Activated CD4-positive, alpha-beta T cell treated with anti-CD3 and anti-CD28 coated beads for 36 hours (primary cell): ENCODE measurements at regions not wholly inside any gene's neighbourhood (a gene's known extent, or its start where the extent isn't known, plus 50 kb on each side); places are given as distances from the start of the nearest gene placed in this dataset.

ENCODE experiments used
- ATAC-seq: fragments of 200-7000 bp; cut with Tn5 transposase; one replicate; pipeline ENCODE4 v1.10.0; 2021; ENCODE audit warnings: mild to moderate bottlenecking, moderate library complexity
- CTCF ChIA-PET: fragments of 350-600 bp; sonication (Branson Sonifier 250); formaldehyde crosslinking; loops from one replicate; lab custom pipeline; 2021; ENCODE audit warnings: antibody characterized with exemption; lab: Charles Lee
- POLR2A ChIA-PET: fragments of 350-600 bp; sonication (Branson Sonifier 250); formaldehyde crosslinking; loops from one replicate; lab custom pipeline; 2021; ENCODE audit warnings: antibody characterized with exemption, inconsistent platforms; lab: Charles Lee
- DNase-seq: peaks from one replicate; pipeline ENCODE4 v3.0.0-alpha.2; 2020
- H3K27ac Mint-ChIP-seq: one replicate; pipeline ENCODE4 v1.8.0; 2021; ENCODE audit warnings: mixed read lengths
- H3K27me3 Mint-ChIP-seq: one replicate; pipeline ENCODE4 v1.8.0; 2021; ENCODE audit warnings: mixed read lengths
- H3K36me3 Mint-ChIP-seq: one replicate; pipeline ENCODE4 v1.8.0; 2021; ENCODE audit warnings: low read depth, mixed read lengths
- H3K4me1 Mint-ChIP-seq: one replicate; pipeline ENCODE4 v1.8.0; 2021; ENCODE audit warnings: mixed read lengths
- H3K4me3 Mint-ChIP-seq: one replicate; pipeline ENCODE4 v1.8.0; 2021; ENCODE audit warnings: mild to moderate bottlenecking, moderate library complexity, mixed read lengths
- H3K9me3 Mint-ChIP-seq: one replicate; pipeline ENCODE4 v1.8.0; 2021; ENCODE audit warnings: low read depth, mixed read lengths
- intact Hi-C, 2 experiments: fragments of 100-400 bp; cut with DNase I in 1 of 2; cut with micrococcal nuclease in 1 of 2; formaldehyde crosslinking; loops; one replicate each; pipeline versions ENCODE4 v1.14.2 to v1.15.1; 2022 to 2024; cut with DNase I, micrococcal nuclease

DNA sequence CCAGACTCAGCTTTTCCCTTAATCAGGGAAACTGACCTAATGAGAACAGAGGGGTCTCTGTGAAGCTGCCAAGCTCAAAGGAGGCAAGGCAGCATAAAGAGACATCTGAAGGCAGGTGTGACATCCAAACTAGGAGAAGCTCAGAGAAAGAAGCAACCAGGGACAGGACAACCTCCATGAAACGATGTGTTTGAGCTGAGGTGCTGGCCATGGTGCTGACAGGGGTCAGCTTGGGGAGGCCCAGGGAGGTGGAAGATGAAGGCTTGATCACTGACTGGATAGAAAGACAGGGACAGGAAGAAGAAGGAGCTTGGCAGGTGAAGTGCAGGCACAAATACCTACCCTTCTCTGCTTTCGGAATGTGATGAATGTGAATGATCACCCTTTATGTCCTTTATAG is 179.5 kb upstream of the NSMCE3 start:
- CTCF ChIA-PET: interaction anchor here (1.1 kb wide), 1 partner anchor 9 kb away, joined by 3 read pairs; no protein-coding TSS in a partner anchor
- peaks cover 10% of the 10 kb centered on the region for H3K4me1 Mint-ChIP-seq
- no peak for ATAC-seq
- POLR2A ChIA-PET: interaction anchor here (0.7 kb wide), 1 partner anchor 126 kb away, joined by 3 read pairs; no protein-coding TSS in a partner anchor
- intact Hi-C loops: no loop called here
- peak; percentile 19 for DNase-seq
- H3K27ac Mint-ChIP-seq: no peak overlapping the region
- no peak overlapping the region for H3K4me3 Mint-ChIP-seq
- peaks cover 5% of the 10 kb centered on the region for H3K27me3 Mint-ChIP-seq
- no peaks in the 10 kb centered on the region for H3K36me3 Mint-ChIP-seq
- no peaks in the 10 kb centered on the region for H3K9me3 Mint-ChIP-seq

DNA sequence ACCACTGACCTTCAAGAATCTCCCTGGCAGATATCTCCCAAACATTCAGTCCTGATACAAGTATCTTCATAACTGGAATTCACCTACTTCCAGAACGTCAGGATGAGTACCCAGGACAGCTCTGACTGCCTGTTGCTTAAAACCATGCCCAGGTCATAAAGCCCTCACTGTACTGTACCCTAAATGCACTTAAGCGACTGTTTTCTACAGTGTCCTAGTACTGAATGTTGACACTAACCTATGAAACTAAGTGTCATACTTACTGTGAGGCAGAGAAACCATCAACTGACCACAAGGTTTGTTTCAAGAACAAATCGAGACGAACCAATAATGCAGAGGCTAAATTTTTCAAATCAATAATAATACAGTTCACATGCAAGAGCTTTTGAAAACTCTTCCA is 178.7 kb upstream of the NSMCE3 start:
- Mint-ChIP-seq H3K4me1 (peaks cover 7% of the 10 kb centered on the region), H3K4me3 (no peak overlapping the region), H3K9me3 (no peaks in the 10 kb centered on the region), H3K27me3 (peaks cover 5% of the 10 kb centered on the region), H3K27ac (no peak overlapping the region), H3K36me3 (no peaks in the 10 kb centered on the region)
- ChIA-PET POLR2A (no interaction called here), CTCF (interaction anchor here (1.1 kb wide), 1 partner anchor 10 kb away, joined by 3 read pairs; no protein-coding TSS in a partner anchor)
- intact Hi-C loops: no loop called here
- DNase-seq (no peak), ATAC-seq (no peak)

DNA sequence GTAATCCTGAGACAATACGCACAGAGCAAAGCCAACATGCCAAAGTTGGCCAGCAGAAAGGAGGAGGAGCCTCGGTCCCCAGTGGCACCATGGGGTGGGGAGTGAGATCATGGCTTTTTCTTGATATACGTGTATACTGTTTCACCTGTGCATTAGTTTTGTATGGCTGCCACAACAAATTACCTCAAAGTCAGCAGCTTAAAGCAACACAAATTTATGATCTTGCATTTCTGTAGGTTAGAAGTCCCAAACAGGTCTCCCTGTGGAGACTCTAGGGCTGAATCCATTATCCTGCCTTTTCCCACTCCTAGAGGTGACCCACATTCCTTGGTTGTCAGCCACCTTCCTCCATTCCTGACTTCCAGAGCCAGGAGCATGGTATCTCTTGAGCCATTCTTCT is 176.9 kb upstream of the NSMCE3 start:
- H3K9me3 Mint-ChIP-seq: no peaks in the 10 kb centered on the region
- H3K4me1 Mint-ChIP-seq: no peaks in the 10 kb centered on the region
- ATAC-seq (no peak), DNase-seq (no peak)
- intact Hi-C loops: no loop called here
- H3K36me3 Mint-ChIP-seq: no peaks in the 10 kb centered on the region
- no peak overlapping the region for H3K4me3 Mint-ChIP-seq
- no peak overlapping the region for H3K27ac Mint-ChIP-seq
- POLR2A ChIA-PET: no interaction called here
- CTCF ChIA-PET: no interaction called here
- H3K27me3 Mint-ChIP-seq: peaks cover 5% of the 10 kb centered on the region

DNA sequence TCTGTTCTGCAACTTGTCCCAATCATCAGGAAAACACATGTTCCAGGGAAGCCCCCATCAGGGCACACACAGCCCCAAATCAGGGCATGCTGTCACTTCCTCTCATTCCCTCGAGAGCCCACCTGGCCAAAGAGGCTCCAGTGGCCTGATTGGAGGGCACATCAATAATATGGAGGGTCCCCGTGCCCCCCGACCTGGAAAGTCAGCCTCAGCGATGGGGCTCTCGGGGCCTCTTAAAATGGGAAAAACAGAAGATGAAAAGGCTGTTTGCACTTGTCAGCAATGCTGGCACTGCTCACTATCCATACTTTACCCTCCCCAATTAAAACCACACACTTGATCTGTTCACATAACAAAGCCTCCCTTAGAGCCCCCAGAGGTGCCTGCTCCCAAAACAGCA is 172.9 kb upstream of the NSMCE3 start:
- peaks cover 1% of the 10 kb centered on the region for H3K27me3 Mint-ChIP-seq
- ATAC-seq (no peak), DNase-seq (no peak)
- no peaks in the 10 kb centered on the region for H3K9me3 Mint-ChIP-seq
- no peaks in the 10 kb centered on the region for H3K4me1 Mint-ChIP-seq
- H3K27ac Mint-ChIP-seq: no peak overlapping the region
- intact Hi-C loops: no loop called here
- no peaks in the 10 kb centered on the region for H3K36me3 Mint-ChIP-seq
- no peak overlapping the region for H3K4me3 Mint-ChIP-seq
- ChIA-PET CTCF (no interaction called here), POLR2A (no interaction called here)

DNA sequence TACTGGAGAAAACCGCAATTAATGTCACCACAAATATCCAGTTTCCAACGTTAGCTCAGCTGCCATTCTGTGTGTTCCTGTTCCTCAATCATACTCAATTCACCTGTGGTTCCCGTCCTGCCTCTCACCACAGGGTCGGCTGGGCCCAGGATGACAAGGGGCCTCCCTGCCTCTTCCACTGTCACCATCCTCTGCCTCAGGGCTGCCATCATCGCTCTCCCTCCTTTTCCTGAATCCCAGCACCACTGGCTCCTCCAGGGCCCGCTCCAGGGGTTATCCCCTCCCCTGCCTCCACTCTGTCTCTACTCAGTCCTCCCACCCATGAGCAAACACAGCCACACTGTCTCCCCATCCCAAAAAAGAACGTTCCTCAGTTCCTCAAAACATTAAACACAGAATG is 170.9 kb upstream of the NSMCE3 start:
- Mint-ChIP-seq H3K9me3 (no peaks in the 10 kb centered on the region), H3K4me3 (no peak overlapping the region), H3K27me3 (peaks cover 3% of the 10 kb centered on the region), H3K36me3 (no peaks in the 10 kb centered on the region), H3K4me1 (no peaks in the 10 kb centered on the region), H3K27ac (no peak overlapping the region)
- POLR2A ChIA-PET: no interaction called here
- CTCF ChIA-PET: no interaction called here
- DNase-seq (no peak), ATAC-seq (no peak)
- intact Hi-C loops: no loop called here

DNA sequence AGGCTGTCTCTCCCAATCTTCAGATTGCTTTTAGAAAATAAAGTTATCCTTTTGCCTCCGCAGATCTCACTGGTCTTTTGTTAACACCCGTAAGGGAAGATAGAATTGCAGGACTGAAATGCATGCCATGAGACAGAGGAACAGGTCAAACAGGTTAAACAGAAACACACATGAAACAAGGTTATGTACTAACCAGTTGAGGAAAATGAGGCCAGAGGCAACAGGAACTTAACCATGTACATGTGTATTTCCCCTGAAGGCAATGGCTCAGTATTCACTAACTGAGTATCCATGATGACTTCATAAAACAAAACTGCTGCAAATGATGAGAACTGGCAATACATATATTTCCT is 169.1 kb upstream of the NSMCE3 start:
- Mint-ChIP-seq H3K27ac (no peak overlapping the region), H3K9me3 (no peaks in the 10 kb centered on the region), H3K27me3 (peaks cover 7% of the 10 kb centered on the region), H3K4me1 (no peaks in the 10 kb centered on the region), H3K36me3 (no peaks in the 10 kb centered on the region), H3K4me3 (no peak overlapping the region)
- intact Hi-C loops: no loop called here
- no peak for DNase-seq
- ATAC-seq: no peak
- ChIA-PET POLR2A (no interaction called here), CTCF (interaction anchor here (0.9 kb wide), 1 partner anchor 308 kb away, joined by 3 read pairs; no protein-coding TSS in a partner anchor)

DNA sequence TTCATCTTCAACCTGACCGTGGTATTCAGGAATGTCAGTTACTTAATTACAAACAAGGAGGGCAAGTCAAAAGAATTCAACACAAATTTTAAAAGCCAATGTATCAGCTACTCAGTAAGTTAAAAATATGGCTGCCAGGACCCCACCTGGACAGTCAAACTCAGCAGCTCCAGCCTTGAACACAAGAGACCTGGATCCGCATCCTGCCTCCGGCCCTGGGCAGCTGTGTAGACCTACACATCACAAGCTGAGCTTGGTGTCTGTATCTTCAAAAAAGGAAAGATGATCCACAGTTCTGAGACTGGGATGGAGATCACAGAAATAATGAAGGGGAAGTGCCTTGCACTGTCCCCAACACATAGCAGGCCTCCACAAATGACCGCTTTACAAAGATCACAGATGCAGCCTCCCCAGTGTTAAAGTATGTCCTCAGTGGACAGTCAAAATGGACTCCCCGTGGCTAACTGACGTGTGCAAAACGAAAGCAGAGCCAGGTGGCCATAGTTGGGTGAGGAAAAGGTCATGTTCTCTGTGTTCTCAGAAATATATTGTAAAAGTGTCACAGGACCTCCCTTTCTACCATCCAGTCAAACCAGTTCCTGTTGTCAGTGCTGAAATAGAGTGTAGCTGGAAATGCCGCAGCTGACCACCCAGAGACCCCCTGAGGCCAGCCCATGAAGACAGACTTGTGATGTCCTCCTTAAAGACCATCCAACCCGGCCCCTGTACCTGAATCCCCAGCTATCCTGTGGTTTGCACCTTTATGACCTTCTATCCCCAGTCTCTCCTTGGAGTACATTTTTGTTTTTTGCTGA is 168.5 kb upstream of the NSMCE3 start:
- Mint-ChIP-seq H3K27me3 (peaks cover 7% of the 10 kb centered on the region), H3K4me1 (no peaks in the 10 kb centered on the region), H3K27ac (no peak overlapping the region), H3K36me3 (no peaks in the 10 kb centered on the region), H3K4me3 (no peak overlapping the region), H3K9me3 (no peaks in the 10 kb centered on the region)
- DNase-seq (no peak), ATAC-seq (no peak)
- ChIA-PET CTCF (interaction anchor here (0.9 to 1.0 kb wide), 2 partner anchors 9 to 309 kb away, joined by 3 to 4 read pairs; no protein-coding TSS in a partner anchor), POLR2A (no interaction called here)
- intact Hi-C loops: no loop called here

DNA sequence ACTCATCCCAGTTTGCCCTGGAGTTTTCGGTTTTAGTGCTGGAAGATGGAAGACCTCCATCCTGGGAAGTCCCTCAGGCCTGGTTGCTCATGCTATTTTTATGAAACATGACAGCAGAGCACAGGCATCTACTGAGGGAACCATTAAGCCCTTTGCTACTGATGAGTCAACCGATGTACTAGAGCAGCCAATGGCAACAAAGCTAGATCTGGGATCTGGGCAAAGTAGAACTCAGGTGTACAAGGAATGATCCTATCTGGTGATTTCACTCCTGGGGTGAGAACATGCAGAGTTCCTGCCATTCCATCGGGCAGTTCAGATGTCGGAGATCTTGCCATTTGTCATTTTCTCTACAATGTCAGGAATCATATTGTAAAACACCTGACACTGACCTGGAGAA is 166.2 kb upstream of the NSMCE3 start:
- H3K4me1 Mint-ChIP-seq: no peaks in the 10 kb centered on the region
- no peak for ATAC-seq
- no peaks in the 10 kb centered on the region for H3K9me3 Mint-ChIP-seq
- H3K27ac Mint-ChIP-seq: no peak overlapping the region
- no peak for DNase-seq
- intact Hi-C loops: no loop called here
- ChIA-PET POLR2A (no interaction called here), CTCF (no interaction called here)
- peaks cover 7% of the 10 kb centered on the region for H3K27me3 Mint-ChIP-seq
- no peaks in the 10 kb centered on the region for H3K36me3 Mint-ChIP-seq
- H3K4me3 Mint-ChIP-seq: no peak overlapping the region

DNA sequence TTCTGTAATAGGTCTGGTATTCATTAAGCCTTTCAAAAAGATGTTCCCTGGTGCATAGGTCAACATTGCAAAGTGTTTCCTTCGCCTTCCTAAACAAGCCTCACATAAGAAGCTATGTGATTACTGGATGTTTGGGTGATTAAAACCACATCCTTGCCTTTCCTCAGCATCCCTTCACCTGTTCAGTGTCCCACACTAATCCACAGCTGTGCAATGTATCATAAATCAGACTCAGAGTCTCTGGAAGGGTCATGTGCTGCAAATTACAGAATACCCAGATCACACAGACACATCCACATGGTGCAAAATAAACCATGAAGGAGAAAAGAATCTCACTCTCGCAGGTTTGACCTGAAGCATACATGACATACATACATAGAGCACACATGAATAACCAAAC is 164.7 kb upstream of the NSMCE3 start:
- H3K36me3 Mint-ChIP-seq: no peaks in the 10 kb centered on the region
- ChIA-PET CTCF (interaction anchor here (0.6 kb wide), 1 partner anchor 82 kb away, joined by 3 read pairs; no protein-coding TSS in a partner anchor), POLR2A (no interaction called here)
- DNase-seq (no peak), ATAC-seq (no peak)
- H3K27ac Mint-ChIP-seq: no peak overlapping the region
- intact Hi-C loops: no loop called here
- H3K9me3 Mint-ChIP-seq: no peaks in the 10 kb centered on the region
- H3K27me3 Mint-ChIP-seq: peaks cover 6% of the 10 kb centered on the region
- no peaks in the 10 kb centered on the region for H3K4me1 Mint-ChIP-seq
- H3K4me3 Mint-ChIP-seq: no peak overlapping the region

DNA sequence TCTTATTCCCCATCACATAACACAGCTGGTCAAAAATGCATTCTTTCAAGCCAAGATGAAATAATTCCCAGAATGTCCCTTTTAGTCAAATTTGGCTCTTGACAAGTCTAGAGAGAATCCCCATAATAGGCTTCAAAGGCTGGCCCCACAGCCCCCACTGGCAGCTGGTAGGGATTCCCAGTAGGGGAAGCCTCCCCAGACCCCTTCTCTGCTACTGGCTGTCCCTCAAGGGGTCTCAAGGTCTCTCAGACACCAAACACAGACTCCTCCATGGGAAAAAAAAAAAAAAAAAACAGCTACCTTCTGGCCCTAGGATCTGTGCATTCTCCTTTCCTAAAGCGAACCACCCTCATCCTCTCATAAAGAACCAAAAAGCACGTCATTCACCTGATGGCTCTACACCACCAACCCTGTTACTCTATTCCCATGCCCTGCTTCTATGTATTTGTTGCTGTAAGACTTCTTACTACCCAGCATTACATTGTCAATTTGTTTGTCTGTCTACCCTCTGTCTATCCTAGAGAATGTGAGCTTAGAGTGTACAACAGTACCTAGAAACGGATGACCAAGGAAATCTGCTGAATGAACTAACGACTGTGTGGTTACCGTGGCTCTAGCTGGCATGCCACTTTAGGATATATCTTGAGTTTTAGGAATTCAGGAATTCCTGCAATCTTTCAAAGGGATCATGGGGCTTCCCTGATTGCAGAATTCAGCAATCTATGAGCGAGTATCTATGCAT is 164.1 kb upstream of the NSMCE3 start:
- DNase-seq (no peak), ATAC-seq (no peak)
- ChIA-PET POLR2A (no interaction called here), CTCF (interaction anchor here (0.6 kb wide), 1 partner anchor 83 kb away, joined by 3 read pairs; no protein-coding TSS in a partner anchor)
- H3K9me3 Mint-ChIP-seq: no peaks in the 10 kb centered on the region
- peaks cover 6% of the 10 kb centered on the region for H3K27me3 Mint-ChIP-seq
- H3K27ac Mint-ChIP-seq: no peak overlapping the region
- H3K36me3 Mint-ChIP-seq: no peaks in the 10 kb centered on the region
- H3K4me3 Mint-ChIP-seq: no peak overlapping the region
- no peaks in the 10 kb centered on the region for H3K4me1 Mint-ChIP-seq
- intact Hi-C loops: no loop called here

DNA sequence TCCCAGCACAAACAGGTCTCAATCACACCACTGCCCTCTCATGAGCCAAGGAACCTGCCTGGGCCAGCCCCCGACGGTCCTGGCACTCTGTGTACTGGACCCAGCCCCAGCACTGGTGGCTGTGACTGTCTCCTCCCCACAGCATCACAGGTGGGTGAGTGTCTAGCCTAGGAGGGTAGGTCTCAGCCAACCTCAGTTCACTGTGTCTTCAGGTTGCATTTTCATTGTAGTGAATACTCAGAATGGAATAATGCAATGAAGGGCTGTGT is 163.4 kb upstream of the NSMCE3 start:
- intact Hi-C loops: no loop called here
- Mint-ChIP-seq H3K9me3 (no peaks in the 10 kb centered on the region), H3K4me3 (no peak overlapping the region), H3K36me3 (no peaks in the 10 kb centered on the region), H3K27me3 (peaks cover 6% of the 10 kb centered on the region), H3K27ac (no peak overlapping the region), H3K4me1 (no peaks in the 10 kb centered on the region)
- DNase-seq: no peak
- CTCF ChIA-PET: no interaction called here
- POLR2A ChIA-PET: no interaction called here
- ATAC-seq: no peak
